GM23248 (cell line): ENCODE measurements at regions not wholly inside any gene's neighbourhood (a gene's known extent, or its start where the extent isn't known, plus 50 kb on each side); places are given as distances from the start of the nearest gene placed in this dataset.

Source experiments
- DNase-seq: peaks from one replicate; pipeline ENCODE4 v3.0.0-alpha.2; 2015
- H2AFZ ChIP-seq: fragments of 200-600 bp; sonication (generic); 2 replicates; pipeline ENCODE4 v1.6.1; 2016; ENCODE audit warnings: antibody characterized with exemption
- H3F3A ChIP-seq: fragments of 200-600 bp; sonication (generic); 2 replicates; pipeline ENCODE4 v1.6.1; 2016; ENCODE audit warnings: mild to moderate bottlenecking, antibody characterized with exemption, mixed run types; ENCODE audit not compliant: insufficient read depth
- H3K27ac ChIP-seq: fragments of 200-600 bp; sonication (generic); 2 replicates; pipeline ENCODE4 v1.5.1; 2016; ENCODE audit warnings: mild to moderate bottlenecking
- H3K27me3 ChIP-seq: fragments of 200-600 bp; sonication (generic); replicated peaks from 2 replicates; pipeline ENCODE4 v1.6.1; 2016; ENCODE audit warnings: mild to moderate bottlenecking; ENCODE audit not compliant: insufficient read depth
- H3K36me3 ChIP-seq: fragments of 200-600 bp; sonication (generic); 2 replicates; pipeline ENCODE4 v1.6.1; 2016; ENCODE audit warnings: low read depth, mild to moderate bottlenecking
- H3K4me1 ChIP-seq: fragments of 200-600 bp; sonication (generic); 2 replicates; pipeline ENCODE4 v1.6.1; 2016; ENCODE audit warnings: mild to moderate bottlenecking; ENCODE audit not compliant: insufficient read depth
- H3K4me2 ChIP-seq: fragments of 200-600 bp; sonication (generic); one replicate; pipeline ENCODE4 v1.6.1; 2016; ENCODE audit warnings: mild to moderate bottlenecking; ENCODE audit not compliant: unreplicated experiment
- H3K4me3 ChIP-seq: fragments of 200-600 bp; sonication (generic); 2 replicates; pipeline ENCODE4 v1.5.1; 2016; ENCODE audit warnings: mild to moderate bottlenecking
- H3K79me2 ChIP-seq: fragments of 200-600 bp; sonication (generic); 2 replicates; pipeline ENCODE4 v1.6.1; 2016; ENCODE audit warnings: mild to moderate bottlenecking; ENCODE audit not compliant: insufficient read depth
- H3K9ac ChIP-seq: fragments of 200-600 bp; sonication (generic); 2 replicates; pipeline ENCODE4 v1.6.1; 2016; ENCODE audit warnings: mild to moderate bottlenecking
- H3K9me2 ChIP-seq: fragments of 200-600 bp; sonication (generic); 2 replicates; pipeline ENCODE4 v1.6.1; 2016; ENCODE audit warnings: mixed run types, mild to moderate bottlenecking, moderate library complexity; ENCODE audit not compliant: insufficient read depth
- H3K9me3 ChIP-seq: fragments of 200-600 bp; sonication (generic); one replicate; pipeline ENCODE4 v1.6.1; 2017; ENCODE audit warnings: low read depth
- H4K20me1 ChIP-seq: fragments of 200-600 bp; sonication (generic); 2 replicates; pipeline ENCODE4 v1.6.0; 2016; ENCODE audit not compliant: insufficient read depth
- EZH2 ChIP-seq: fragments of 200-600 bp; sonication (generic); IDR thresholded peaks from 2 replicates; pipeline ENCODE4 v1.6.1; 2018; ENCODE audit warnings: antibody characterized with exemption, mild to moderate bottlenecking; ENCODE audit not compliant: insufficient read depth, poor library complexity, severe bottlenecking
- EZH2phosphoT487 ChIP-seq: fragments of 200-600 bp; sonication (generic); IDR thresholded peaks from 2 replicates; pipeline ENCODE4 v1.6.1; 2018; ENCODE audit warnings: antibody characterized with exemption, moderate library complexity, mild to moderate bottlenecking, low read depth; ENCODE audit not compliant: insufficient read depth
- WGBS, 2 experiments: methylation state at CpG; one replicate each; pipeline ENCODE4 v1.1.6; 2015 to 2017; ENCODE audit warnings: low lambda C conversion rate in 2 of 2, low coverage in 1 of 2; ENCODE audit errors: missing lambda C conversion rate in 2 of 2; 5-methylcytosine and 5-hydroxymethylcytosine counted together
- in situ Hi-C: fragments of 300-500 bp; cut with MboI; formaldehyde crosslinking; loops from 2 replicates; pipeline ENCODE4 v1.15.0; 2020

DNA sequence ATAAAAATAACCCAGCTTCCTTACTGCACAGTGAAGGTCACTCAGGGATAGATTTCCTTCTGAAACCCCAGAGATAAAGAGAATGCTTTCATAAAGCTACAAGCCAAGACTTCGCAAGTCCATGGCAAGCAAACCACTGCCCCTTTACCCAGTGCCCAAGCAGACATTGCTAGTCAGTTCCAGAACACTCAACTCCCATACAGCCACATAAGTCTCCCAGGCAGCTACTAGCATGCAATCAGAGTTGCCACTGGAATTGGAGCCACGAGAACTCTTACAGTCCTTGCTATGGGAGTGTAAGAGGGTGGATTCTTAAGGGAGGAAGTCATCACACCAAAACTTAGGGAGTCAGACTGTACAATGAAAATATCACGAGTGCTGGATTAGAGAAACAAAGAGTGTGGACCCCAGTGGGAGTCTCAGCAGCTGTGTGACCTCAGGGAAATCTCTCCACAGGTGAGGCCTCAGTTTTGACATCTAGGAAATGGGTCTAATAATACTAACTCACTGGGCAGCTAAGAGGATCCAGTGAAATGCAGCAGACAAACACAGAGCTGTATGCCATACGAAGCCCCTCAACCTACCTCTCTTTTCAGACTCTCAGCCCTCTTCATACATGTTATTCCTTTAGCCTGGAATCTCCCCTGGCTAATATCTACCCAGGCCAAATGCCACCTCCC is 526.6 kb downstream of the MN1 start:
- WGBS, 2 experiments, result 58 to 70% methylated on average over 4 of the region's 4 CpGs
- H3K9me3 ChIP-seq, result no peaks in the 10 kb centered on the region
- H3K9me2 ChIP-seq, result no peaks in the 10 kb centered on the region
- H3K4me3 ChIP-seq, result no peak overlapping the region
- H3F3A ChIP-seq, result peaks cover 4% of the 10 kb centered on the region; the same call in 1 of the 2 replicates
- no peak overlapping the region for H3K27ac ChIP-seq
- TF ChIP-seq EZH2phosphoT487, result no peak
- TF ChIP-seq EZH2, result no peak
- DNase-seq, result peak; percentile 49
- H3K4me2 ChIP-seq, result no peak overlapping the region
- no peak overlapping the region for H3K9ac ChIP-seq
- in situ Hi-C loops, result no loop called here
- H3K36me3 ChIP-seq, result no peaks in the 10 kb centered on the region
- H2AFZ ChIP-seq, result no peak overlapping the region
- H3K79me2 ChIP-seq, result no peaks in the 10 kb centered on the region
- H4K20me1 ChIP-seq, result no peaks in the 10 kb centered on the region
- H3K27me3 ChIP-seq, result no peaks in the 10 kb centered on the region
- no peaks in the 10 kb centered on the region for H3K4me1 ChIP-seq

DNA sequence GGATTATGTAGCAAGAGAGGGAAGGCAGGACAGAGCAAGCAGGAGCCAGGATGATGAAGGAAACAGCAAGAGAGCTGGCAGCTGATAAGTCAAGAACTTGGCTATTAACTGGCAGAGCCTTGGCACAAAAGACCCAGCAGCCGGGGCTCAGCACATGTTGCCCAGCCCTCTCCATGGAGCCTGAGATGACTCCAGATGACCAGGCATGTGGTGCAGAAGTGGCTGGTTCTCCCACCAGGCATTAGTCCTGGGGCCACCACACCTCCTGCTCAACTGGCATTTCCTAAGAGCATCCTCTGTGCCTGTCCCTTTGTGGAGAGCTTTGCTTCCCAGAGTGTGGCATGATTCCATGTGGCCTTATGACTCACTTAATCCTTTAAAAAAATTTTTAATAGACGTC is 522.6 kb downstream of the MN1 start:
- Histone ChIP-seq H3K9me3 (no peaks in the 10 kb centered on the region), H3K36me3 (no peaks in the 10 kb centered on the region), H3K4me1 (no peaks in the 10 kb centered on the region), H3K4me2 (no peak overlapping the region), H3F3A (peaks cover 4% of the 10 kb centered on the region; the same call in 1 of the 2 replicates), H3K27ac (no peak overlapping the region), H4K20me1 (no peaks in the 10 kb centered on the region), H3K9ac (no peak overlapping the region), H3K27me3 (no peaks in the 10 kb centered on the region), H3K4me3 (no peak overlapping the region), H2AFZ (no peak overlapping the region), H3K79me2 (no peaks in the 10 kb centered on the region), H3K9me2 (no peaks in the 10 kb centered on the region)
- WGBS, 2 experiments, result 0 to 10% methylated on average over 2 of the region's 2 CpGs
- in situ Hi-C loops, result no loop called here
- TF ChIP-seq EZH2 (no peak), EZH2phosphoT487 (no peak)
- peak; percentile 36 for DNase-seq

DNA sequence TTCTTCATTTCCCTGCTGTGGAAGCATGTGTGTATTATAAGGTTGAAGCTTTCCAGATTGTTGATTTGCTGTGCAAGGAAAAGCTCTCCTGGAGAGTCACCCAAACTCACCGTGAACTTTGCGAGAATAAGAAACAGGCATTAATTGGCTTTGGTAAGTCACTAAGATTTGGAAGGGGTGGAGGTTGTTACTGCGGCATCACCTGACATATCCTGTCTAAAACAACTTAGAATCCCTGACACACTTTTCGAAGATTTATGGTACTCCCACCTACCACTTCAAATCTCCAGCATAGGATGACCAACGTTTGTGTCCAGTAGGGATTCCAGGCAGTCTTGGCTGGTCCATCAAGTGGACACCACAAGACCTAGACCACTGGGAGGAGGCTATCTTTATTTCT is 518.3 kb downstream of the MN1 start:
- no peaks in the 10 kb centered on the region for H3K79me2 ChIP-seq
- WGBS, 2 experiments, result 82 to 84% methylated on average over 5 of the region's 5 CpGs
- in situ Hi-C loops, result no loop called here
- no peak overlapping the region for H3K4me3 ChIP-seq
- H3K4me1 ChIP-seq, result no peaks in the 10 kb centered on the region
- peaks cover 4% of the 10 kb centered on the region; the same call in 1 of the 2 replicates for H3F3A ChIP-seq
- DNase-seq, result no peak
- H2AFZ ChIP-seq, result no peak overlapping the region
- H3K27me3 ChIP-seq, result no peaks in the 10 kb centered on the region
- H3K4me2 ChIP-seq, result no peak overlapping the region
- H4K20me1 ChIP-seq, result no peaks in the 10 kb centered on the region
- TF ChIP-seq EZH2phosphoT487, result no peak
- TF ChIP-seq EZH2, result no peak
- H3K36me3 ChIP-seq, result no peaks in the 10 kb centered on the region
- H3K9me3 ChIP-seq, result no peaks in the 10 kb centered on the region
- H3K9ac ChIP-seq, result no peak overlapping the region
- H3K9me2 ChIP-seq, result no peaks in the 10 kb centered on the region
- H3K27ac ChIP-seq, result no peak overlapping the region

DNA sequence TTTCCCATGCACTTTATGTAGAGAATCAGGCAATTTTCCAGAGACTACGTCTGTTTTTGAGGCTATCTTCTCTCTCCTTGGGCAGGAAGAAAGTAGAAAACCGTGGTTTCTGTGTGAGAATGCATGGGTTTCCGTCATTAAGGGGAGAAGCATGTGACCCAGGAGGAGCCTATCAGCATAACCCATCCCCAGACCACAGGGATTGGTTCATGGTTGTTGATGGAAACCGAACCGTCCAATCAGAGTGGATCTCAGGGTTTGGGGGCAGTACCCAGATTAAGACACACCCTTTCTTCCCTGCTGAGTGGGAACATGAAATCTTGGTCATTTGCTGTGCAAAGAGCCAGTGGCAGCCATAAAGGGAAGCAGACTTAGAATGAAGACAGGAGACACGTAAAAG is 517.8 kb downstream of the MN1 start:
- DNase-seq, result no peak

More for the DNA sequence above, 517.8 kb downstream of the MN1 start:
- no peak overlapping the region for H2AFZ ChIP-seq
- peaks cover 4% of the 10 kb centered on the region; the same call in 1 of the 2 replicates for H3F3A ChIP-seq
- no peaks in the 10 kb centered on the region for H3K9me2 ChIP-seq
- no peaks in the 10 kb centered on the region for H3K36me3 ChIP-seq
- TF ChIP-seq EZH2, result no peak
- TF ChIP-seq EZH2phosphoT487, result no peak
- H3K27ac ChIP-seq, result no peak overlapping the region
- H3K79me2 ChIP-seq, result no peaks in the 10 kb centered on the region
- no peaks in the 10 kb centered on the region for H3K9me3 ChIP-seq
- 80 to 86% methylated on average over 6 of the region's 6 CpGs for WGBS, 2 experiments
- H3K4me2 ChIP-seq, result no peak overlapping the region
- H3K4me1 ChIP-seq, result no peaks in the 10 kb centered on the region
- H3K27me3 ChIP-seq, result no peaks in the 10 kb centered on the region
- no peak overlapping the region for H3K9ac ChIP-seq
- no peak overlapping the region for H3K4me3 ChIP-seq
- in situ Hi-C loops, result no loop called here
- no peaks in the 10 kb centered on the region for H4K20me1 ChIP-seq
